ENCODE measurements at regions not wholly inside any gene's neighbourhood (a gene's known extent, or its start where the extent isn't known, plus 50 kb on each side); places are given as distances from the start of the nearest gene placed in this dataset.

DNA sequence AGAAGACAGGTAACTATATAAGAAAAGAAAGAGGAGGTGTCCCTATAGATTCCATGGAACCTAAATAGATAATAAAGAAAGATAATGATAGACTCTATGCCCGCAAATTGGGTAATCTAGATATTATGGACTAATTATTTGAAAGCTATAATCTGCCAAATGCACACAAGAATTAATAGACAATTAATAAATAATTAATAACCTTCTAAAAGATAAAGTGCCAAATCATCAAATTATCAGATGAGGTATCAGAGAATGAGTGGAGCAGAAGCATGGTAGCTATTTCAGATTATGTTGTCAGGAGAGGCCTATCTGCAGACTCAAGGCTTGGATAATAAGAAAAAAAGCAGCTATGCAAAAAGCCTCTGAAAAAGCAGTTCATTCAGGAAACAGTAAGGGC lies 1120.8 kb downstream of the PLA2G4A start:
- no peak overlapping the region for H2AFZ ChIP-seq (ENCODE audit: low read depth, low read length)
- no peak overlapping the region for H3K4me2 ChIP-seq (ENCODE audit: low read length)
- H3K9ac ChIP-seq (ENCODE audit: low read length): no peak overlapping the region
- H3K27ac ChIP-seq (ENCODE audit: low read length): no peak overlapping the region
- no peaks in the 10 kb centered on the region for H3K9me3 ChIP-seq (ENCODE audit: low read length)
- no peak overlapping the region for H3K4me3 ChIP-seq (ENCODE audit: low read length)
- no peaks in the 10 kb centered on the region for H3F3A ChIP-seq (ENCODE audit: insufficient read depth, low read length, poor library complexity, severe bottlenecking)
- H4K20me1 ChIP-seq (ENCODE audit: insufficient read depth): no peaks in the 10 kb centered on the region
- no peaks in the 10 kb centered on the region for H3K27me3 ChIP-seq (ENCODE audit: insufficient read depth, low read depth, low read length)
- no peaks in the 10 kb centered on the region for H3K79me2 ChIP-seq (replicated peaks; ENCODE audit: insufficient read depth, low read length)
- H3K9me2 ChIP-seq (ENCODE audit: insufficient read depth, low read length): no peaks in the 10 kb centered on the region
- TF ChIP-seq REST (IDR thresholded peaks at IDR 0.05; ENCODE audit: borderline replicate concordance): no peak
- no peak for TF ChIP-seq TAF1 (IDR thresholded peaks at IDR 0.05; ENCODE audit: low read depth)
- TF ChIP-seq EZH2 (IDR thresholded peaks at IDR 0.05; ENCODE audit: borderline replicate concordance, insufficient read depth, low read length, poor library complexity, severe bottlenecking): no peak
- TF ChIP-seq MXI1 (conservative IDR thresholded peaks at IDR 0.05; ENCODE audit: poor library complexity, severe bottlenecking): no peak
- no peak for TF ChIP-seq EP300 (conservative IDR thresholded peaks at IDR 0.05; ENCODE audit: poor library complexity, severe bottlenecking)
- no peak for TF ChIP-seq SMC3 (conservative IDR thresholded peaks at IDR 0.05; ENCODE audit: poor library complexity)
- TF ChIP-seq POLR2AphosphoS5 (IDR thresholded peaks at IDR 0.05): no peak
- TF ChIP-seq RAD21 (conservative IDR thresholded peaks at IDR 0.05): no peak
- no peak for TF ChIP-seq CTCF (IDR thresholded peaks at IDR 0.05; ENCODE audit: poor library complexity, severe bottlenecking)
- no peaks in the 10 kb centered on the region for H3K36me3 ChIP-seq (ENCODE audit: insufficient read depth, low read length)

DNA sequence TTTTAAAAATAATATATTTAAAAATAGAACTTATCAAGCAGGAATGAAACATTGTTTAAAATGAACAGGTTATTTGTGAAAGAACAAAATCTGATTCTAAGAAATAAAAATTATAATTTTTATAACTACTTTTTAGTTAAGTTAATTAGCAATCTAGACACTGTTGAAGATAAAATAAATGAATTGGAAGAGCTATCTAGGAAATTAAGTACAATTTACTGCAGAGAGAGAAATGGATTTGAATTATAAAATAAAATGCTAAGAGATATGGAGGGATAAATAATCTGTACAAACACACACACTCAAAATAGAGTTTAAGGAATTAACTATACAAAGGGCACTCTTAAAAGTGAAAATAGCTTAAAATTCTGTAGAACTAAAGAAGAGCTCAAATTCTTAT lies 1123.1 kb downstream of the PLA2G4A start:
- Histone ChIP-seq H4K20me1 (ENCODE audit: insufficient read depth) (no peaks in the 10 kb centered on the region), H3K36me3 (ENCODE audit: insufficient read depth, low read length) (no peaks in the 10 kb centered on the region)
- TF ChIP-seq SMC3 (conservative IDR thresholded peaks at IDR 0.05; ENCODE audit: poor library complexity): no peak
- no peak for TF ChIP-seq RAD21 (conservative IDR thresholded peaks at IDR 0.05)
- TF ChIP-seq TAF1 (IDR thresholded peaks at IDR 0.05; ENCODE audit: low read depth): no peak
- no peak for TF ChIP-seq EP300 (conservative IDR thresholded peaks at IDR 0.05; ENCODE audit: poor library complexity, severe bottlenecking)
- no peak for TF ChIP-seq CTCF (IDR thresholded peaks at IDR 0.05; ENCODE audit: poor library complexity, severe bottlenecking)
- no peak for TF ChIP-seq MXI1 (conservative IDR thresholded peaks at IDR 0.05; ENCODE audit: poor library complexity, severe bottlenecking)
- no peak for TF ChIP-seq EZH2 (IDR thresholded peaks at IDR 0.05; ENCODE audit: borderline replicate concordance, insufficient read depth, low read length, poor library complexity, severe bottlenecking)
- no peak for TF ChIP-seq REST (IDR thresholded peaks at IDR 0.05; ENCODE audit: borderline replicate concordance)
- TF ChIP-seq POLR2AphosphoS5 (IDR thresholded peaks at IDR 0.05): no peak

More for the DNA sequence above, 1123.1 kb downstream of the PLA2G4A start:
- H3K27ac ChIP-seq (ENCODE audit: low read length): no peak overlapping the region
- no peaks in the 10 kb centered on the region for H3K9me3 ChIP-seq (ENCODE audit: low read length)
- no peaks in the 10 kb centered on the region for H3K79me2 ChIP-seq (replicated peaks; ENCODE audit: insufficient read depth, low read length)
- no peak overlapping the region for H2AFZ ChIP-seq (ENCODE audit: low read depth, low read length)
- H3K4me2 ChIP-seq (ENCODE audit: low read length): no peak overlapping the region
- no peak overlapping the region for H3K9ac ChIP-seq (ENCODE audit: low read length)
- H3K27me3 ChIP-seq (ENCODE audit: insufficient read depth, low read depth, low read length): no peaks in the 10 kb centered on the region
- H3K9me2 ChIP-seq (ENCODE audit: insufficient read depth, low read length): no peaks in the 10 kb centered on the region
- no peaks in the 10 kb centered on the region for H3F3A ChIP-seq (ENCODE audit: insufficient read depth, low read length, poor library complexity, severe bottlenecking)
- no peak overlapping the region for H3K4me3 ChIP-seq (ENCODE audit: low read length)
